ENCODE measurements at regions not wholly inside any gene's neighbourhood (a gene's known extent, or its start where the extent isn't known, plus 50 kb on each side); places are given as distances from the start of the nearest gene placed in this dataset.

DNA sequence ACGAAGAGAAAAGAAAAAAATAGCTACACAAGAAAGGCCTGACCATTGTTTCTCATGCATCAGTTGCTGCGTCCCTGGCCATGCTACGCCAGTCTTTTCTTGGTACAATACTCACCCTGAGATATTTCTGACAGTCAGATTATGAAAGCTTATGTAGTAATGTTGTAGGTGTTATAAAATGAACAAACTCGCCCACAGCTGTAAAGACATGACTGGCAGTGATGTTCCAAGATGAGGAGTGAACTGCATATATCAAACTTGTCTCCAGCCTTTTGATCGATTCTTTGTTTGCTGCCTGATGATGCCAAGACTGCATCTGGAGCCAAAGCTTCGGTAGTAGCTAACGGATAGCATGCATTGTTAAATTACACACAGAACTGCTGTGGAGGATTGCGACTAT, 822.7 kb downstream of the TUSC7 start:
- Histone ChIP-seq H2AFZ (ENCODE audit: low read length) (no peak overlapping the region), H4K91ac (replicated peaks; ENCODE audit: insufficient read length, low read length) (no peak overlapping the region), H3K18ac (ENCODE audit: extremely low read depth, low read length) (no peak overlapping the region), H3K27me3 (replicated peaks in 1 of 4; ENCODE audit: control insufficient read depth in 3 of 4, extremely low read depth in 1 of 4, insufficient read depth in 3 of 4, low read length in 3 of 4) (peaks cover 0 to 2% (median 0%) of the 10 kb centered on the region in 4 experiments; a peak in 2 of 7 replicates), H3K79me1 (ENCODE audit: low read depth, low read length) (no peaks in the 10 kb centered on the region), H3K56ac (replicated peaks; ENCODE audit: insufficient read length, low read depth, low read length) (no peak overlapping the region), H3K14ac (ENCODE audit: insufficient read length) (no peak overlapping the region), H3K23me2 (ENCODE audit: low read depth, low read length) (no peaks in the 10 kb centered on the region), H4K8ac (ENCODE audit: extremely low read depth, insufficient read depth, low read length) (no peak overlapping the region), H3K36me3 (ENCODE audit: control insufficient read depth in 2 of 4, insufficient read depth in 4 of 4, low read length in 3 of 4) (no peaks in the 10 kb centered on the region), H4K20me1 (replicated peaks in 1 of 2; ENCODE audit: control insufficient read depth in 1 of 2, insufficient read depth in 2 of 2, low read length in 2 of 2) (no peaks in the 10 kb centered on the region), H2BK15ac (ENCODE audit: low read length) (no peak overlapping the region), H3K27ac (ENCODE audit: low read depth, low read length) (no peak overlapping the region), H3K9ac (replicated peaks in 1 of 4; ENCODE audit: extremely low read depth in 1 of 4, low read depth in 3 of 4, low read length in 3 of 4) (no peak overlapping the region), H2BK120ac (replicated peaks; ENCODE audit: low read depth, low read length) (no peak overlapping the region), H3K9me3 (ENCODE audit: insufficient read depth in 2 of 2, low read depth in 1 of 2, low read length in 1 of 2) (no peaks in the 10 kb centered on the region), H3K23ac (ENCODE audit: insufficient read length) (no peak overlapping the region), H2AK5ac (ENCODE audit: low read depth, low read length) (no peak overlapping the region), H3K4me2 (ENCODE audit: insufficient read depth in 1 of 2, low read depth in 2 of 2, low read length in 2 of 2) (no peak overlapping the region), H3K4me3 (ENCODE audit: extremely low read depth in 1 of 4, insufficient read depth in 2 of 4, low read depth in 3 of 4, low read length in 4 of 4) (no peak overlapping the region), H3K79me2 (ENCODE audit: control insufficient read depth in 1 of 2, insufficient read depth in 2 of 2, low read length in 2 of 2) (no peaks in the 10 kb centered on the region), H2BK5ac (ENCODE audit: low read depth, low read length) (no peak overlapping the region), H2BK12ac (ENCODE audit: low read depth, low read length) (no peak overlapping the region), H4K5ac (ENCODE audit: insufficient read length, low read depth, low read length) (no peak overlapping the region), H3K4ac (replicated peaks; ENCODE audit: insufficient read length, low read depth, low read length) (no peak overlapping the region), H3K4me1 (replicated peaks in 1 of 4; ENCODE audit: control insufficient read depth in 3 of 4, insufficient read depth in 4 of 4, low read length in 3 of 4) (no peaks in the 10 kb centered on the region), H2BK20ac (ENCODE audit: low read length) (no peak overlapping the region)
- FAIRE-seq: no peak
- CTCF ChIA-PET (ENCODE audit: partially characterized antibody): interaction anchor here (1.0 kb wide), 2 partner anchors 9 to 18 kb away, joined by 3 read pairs; no protein-coding TSS in a partner anchor
- no peak for DNase-seq (ENCODE audit: low read depth in 1 of 2, low spot score in 2 of 2)
- POLR2A ChIA-PET (ENCODE audit: partially characterized antibody): no interaction called here
- WGBS, 2 experiments (ENCODE audit: extremely low coverage in 1 of 2, insufficient coverage in 1 of 2, insufficient read length in 1 of 2, insufficient replicate concordance in 2 of 2, low coverage in 1 of 2, low lambda C conversion rate in 2 of 2, missing lambda C conversion rate in 1 of 2): 95% methylated on average over 8 of the region's 8 CpGs; no CpG with 5 or more reads in 1 of the 2 experiments
- TF ChIP-seq E2F6 (IDR thresholded peaks at IDR 0.05) (no peak), EP300 (IDR thresholded peaks at IDR 0.05; ENCODE audit: borderline replicate concordance in 1 of 2, low read depth in 2 of 2, low read length in 2 of 2) (no peak), JUN (IDR thresholded peaks at IDR 0.05; ENCODE audit: low read depth, low read length) (no peak), HDAC2 (IDR thresholded peaks at IDR 0.05; ENCODE audit: borderline replicate concordance in 1 of 2, low read depth in 2 of 2, low read length in 2 of 2) (no peak), CBX5 (IDR thresholded peaks at IDR 0.05; ENCODE audit: low read depth, low read length) (no peak), SAP30 (IDR thresholded peaks at IDR 0.05; ENCODE audit: insufficient read depth, insufficient replicate concordance, low read length) (no peak), USF2 (IDR thresholded peaks at IDR 0.05; ENCODE audit: low read length) (no peak), MAX (IDR thresholded peaks at IDR 0.05) (no peak), EZH2 (IDR thresholded peaks at IDR 0.05; ENCODE audit: low read depth, low read length, severe bottlenecking) (no peak), FOSL1 (IDR thresholded peaks at IDR 0.05; ENCODE audit: insufficient read depth, low read depth, low read length) (no peak), SIRT6 (IDR thresholded peaks at IDR 0.05; ENCODE audit: low read length) (no peak), ASH2L (IDR thresholded peaks at IDR 0.05; ENCODE audit: low read length) (no peak)
